ENCODE measurements at regions not wholly inside any gene's neighbourhood (a gene's known extent, or its start where the extent isn't known, plus 50 kb on each side); places are given as distances from the start of the nearest gene placed in this dataset.

DNA sequence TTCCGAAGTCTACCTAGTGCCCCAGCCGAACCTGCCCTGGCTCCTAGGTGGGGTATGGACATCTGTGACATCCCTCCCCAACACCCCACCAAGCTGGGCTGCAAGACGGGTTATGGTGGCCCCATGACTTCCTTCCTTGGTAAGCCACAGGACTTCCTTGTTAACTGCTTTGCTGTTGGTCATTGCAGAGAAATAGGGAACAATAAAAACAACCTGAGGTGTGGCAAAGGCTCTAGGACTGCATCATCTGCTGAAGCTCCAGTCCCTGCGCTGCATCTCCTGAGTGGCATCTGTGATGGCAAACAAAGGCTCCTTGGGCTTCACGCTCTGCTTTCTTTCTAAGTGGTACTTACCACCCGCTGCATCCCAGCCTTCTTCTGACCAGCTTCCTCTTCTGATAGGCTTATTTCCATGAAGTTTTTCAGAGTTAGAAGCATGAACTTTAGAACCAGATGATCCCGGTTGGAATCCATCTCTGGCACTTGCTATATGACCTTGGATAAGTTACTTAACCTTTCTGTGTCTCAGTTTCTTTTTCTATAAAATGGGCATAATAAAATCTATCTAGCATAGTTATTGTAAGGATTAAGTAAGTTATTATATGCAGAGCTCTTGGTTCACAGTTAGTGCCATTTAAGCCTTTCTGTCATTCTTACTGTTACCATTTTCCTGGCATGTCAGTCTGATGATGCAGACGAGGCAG is 216.8 kb downstream of the RPS24 start:
- no peak overlapping the region for H3K27ac ChIP-seq (ENCODE audit: low read depth, low read length)
- no peak overlapping the region for H3K4me3 ChIP-seq (ENCODE audit: low read depth in 1 of 2, low read length in 2 of 2)
- H3K9me3 ChIP-seq (ENCODE audit: control insufficient read depth in 1 of 2, low read length in 2 of 2), result no peaks in the 10 kb centered on the region
- no peaks in the 10 kb centered on the region for H3K36me3 ChIP-seq (ENCODE audit: control insufficient read depth in 1 of 2, insufficient read depth in 2 of 2, low read length in 2 of 2)
- H3K4me1 ChIP-seq (ENCODE audit: control insufficient read depth in 1 of 2, insufficient read depth in 2 of 2, low read length in 2 of 2), result peaks cover 0 to 5% of the 10 kb centered on the region in 2 donors
- no peaks in the 10 kb centered on the region for H3K27me3 ChIP-seq (ENCODE audit: control insufficient read depth in 1 of 2, insufficient read depth in 2 of 2, low read length in 2 of 2)
- no peak overlapping the region for H3K9ac ChIP-seq (ENCODE audit: low read depth in 1 of 2, low read length in 2 of 2)

DNA sequence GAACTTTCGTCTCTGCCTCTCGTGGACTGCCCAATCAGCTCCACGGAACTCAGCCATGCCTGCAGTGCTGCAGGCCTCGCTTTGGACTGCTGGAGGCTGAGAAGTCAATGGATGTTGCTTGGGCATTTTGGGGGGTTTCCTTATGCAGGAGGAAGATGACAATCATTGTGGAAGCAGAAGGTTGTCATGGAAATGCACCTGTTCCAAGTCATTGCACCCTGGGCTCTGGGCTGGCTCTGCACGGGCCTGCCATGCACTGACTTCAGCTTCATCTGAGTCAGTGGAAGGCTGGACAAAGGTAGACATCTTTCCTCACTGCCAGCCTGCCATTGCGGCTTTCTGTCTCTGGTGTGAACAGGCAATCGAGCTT is 217.3 kb downstream of the RPS24 start:
- Histone ChIP-seq H3K4me1 (ENCODE audit: control insufficient read depth in 1 of 2, insufficient read depth in 2 of 2, low read length in 2 of 2) (peaks cover 0 to 5% of the 10 kb centered on the region in 2 donors), H3K27ac (ENCODE audit: low read depth, low read length) (no peak overlapping the region), H3K4me3 (ENCODE audit: low read depth in 1 of 2, low read length in 2 of 2) (no peak overlapping the region)

DNA sequence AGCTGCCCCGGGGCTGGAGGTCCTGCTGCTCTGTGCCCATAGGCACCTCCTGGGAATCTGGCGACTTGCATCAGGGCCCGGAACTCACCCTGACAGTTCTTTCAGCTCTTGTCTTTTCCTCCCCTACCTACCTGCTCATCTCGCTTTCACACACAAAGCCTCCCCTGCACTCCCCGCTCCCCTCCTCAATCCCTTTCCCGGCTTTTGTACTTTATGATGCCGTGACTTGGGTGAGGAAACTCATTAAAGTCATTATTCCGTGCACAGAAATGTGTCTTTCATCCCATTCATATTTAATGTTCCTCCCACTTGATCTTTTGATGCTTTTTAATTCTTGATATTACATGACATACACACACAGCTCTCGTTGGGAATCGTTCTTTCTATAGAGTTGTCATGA is 218.6 kb downstream of the RPS24 start:
- no peaks in the 10 kb centered on the region for H3K36me3 ChIP-seq (ENCODE audit: control insufficient read depth in 1 of 2, insufficient read depth in 2 of 2, low read length in 2 of 2)
- no peak overlapping the region for H3K27ac ChIP-seq (ENCODE audit: low read depth, low read length)
- H3K4me1 ChIP-seq (ENCODE audit: control insufficient read depth in 1 of 2, insufficient read depth in 2 of 2, low read length in 2 of 2), result peaks cover 0 to 5% of the 10 kb centered on the region in 2 donors
- no peaks in the 10 kb centered on the region for H3K9me3 ChIP-seq (ENCODE audit: control insufficient read depth in 1 of 2, low read length in 2 of 2)
- H3K27me3 ChIP-seq (ENCODE audit: control insufficient read depth in 1 of 2, insufficient read depth in 2 of 2, low read length in 2 of 2), result no peaks in the 10 kb centered on the region
- H3K9ac ChIP-seq (ENCODE audit: low read depth in 1 of 2, low read length in 2 of 2), result no peak overlapping the region
- no peak overlapping the region for H3K4me3 ChIP-seq (ENCODE audit: low read depth in 1 of 2, low read length in 2 of 2)

More for the DNA sequence above, 217.3 kb downstream of the RPS24 start:
- Histone ChIP-seq H3K27me3 (ENCODE audit: control insufficient read depth in 1 of 2, insufficient read depth in 2 of 2, low read length in 2 of 2) (no peaks in the 10 kb centered on the region), H3K36me3 (ENCODE audit: control insufficient read depth in 1 of 2, insufficient read depth in 2 of 2, low read length in 2 of 2) (no peaks in the 10 kb centered on the region), H3K9ac (ENCODE audit: low read depth in 1 of 2, low read length in 2 of 2) (no peak overlapping the region), H3K9me3 (ENCODE audit: control insufficient read depth in 1 of 2, low read length in 2 of 2) (no peaks in the 10 kb centered on the region)

DNA sequence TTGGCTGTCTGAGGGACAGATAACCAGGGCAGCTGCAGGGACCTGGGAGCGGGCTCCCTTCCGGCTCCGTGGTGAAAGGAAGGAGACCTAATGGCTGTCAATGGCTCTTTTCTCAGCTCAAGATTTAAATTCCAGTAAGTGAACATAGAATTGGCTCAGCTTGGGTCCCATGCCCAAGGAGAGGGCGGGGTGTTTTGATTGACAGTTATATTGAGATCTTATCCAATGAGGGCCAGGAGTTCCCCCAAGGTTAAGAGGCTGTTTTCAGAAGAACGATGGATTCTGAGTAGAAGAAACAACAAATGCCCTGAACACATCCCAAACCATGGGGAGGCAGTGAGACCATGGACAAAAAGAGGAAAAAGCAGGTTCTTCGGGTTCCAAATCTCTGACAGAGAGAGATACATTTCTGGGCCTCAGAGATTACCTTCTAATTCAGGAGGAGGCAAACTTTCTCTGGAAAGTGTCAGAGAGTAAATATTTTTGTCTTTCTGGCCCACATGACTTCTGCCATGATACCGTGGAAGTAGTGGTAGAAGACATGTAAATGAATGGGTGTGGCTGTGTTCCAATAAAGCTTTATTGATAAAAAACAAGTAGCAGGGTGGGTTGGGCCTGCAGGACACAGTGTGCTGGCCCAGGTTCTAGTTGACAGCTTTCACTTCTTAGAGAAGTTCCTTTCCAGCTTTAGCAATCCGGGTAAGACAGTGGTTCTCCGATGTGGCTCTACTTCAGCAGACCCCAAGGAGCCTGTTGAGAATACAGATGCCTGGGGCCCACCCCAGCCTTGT is 219.6 kb downstream of the RPS24 start:
- Histone ChIP-seq H3K9me3 (ENCODE audit: control insufficient read depth in 1 of 2, low read length in 2 of 2) (no peaks in the 10 kb centered on the region), H3K9ac (ENCODE audit: low read depth in 1 of 2, low read length in 2 of 2) (no peak overlapping the region), H3K27me3 (ENCODE audit: control insufficient read depth in 1 of 2, insufficient read depth in 2 of 2, low read length in 2 of 2) (no peaks in the 10 kb centered on the region), H3K4me1 (ENCODE audit: control insufficient read depth in 1 of 2, insufficient read depth in 2 of 2, low read length in 2 of 2) (peaks cover 0 to 4% of the 10 kb centered on the region in 2 donors), H3K36me3 (ENCODE audit: control insufficient read depth in 1 of 2, insufficient read depth in 2 of 2, low read length in 2 of 2) (no peaks in the 10 kb centered on the region), H3K27ac (ENCODE audit: low read depth, low read length) (no peak overlapping the region), H3K4me3 (ENCODE audit: low read depth in 1 of 2, low read length in 2 of 2) (no peak overlapping the region)

DNA sequence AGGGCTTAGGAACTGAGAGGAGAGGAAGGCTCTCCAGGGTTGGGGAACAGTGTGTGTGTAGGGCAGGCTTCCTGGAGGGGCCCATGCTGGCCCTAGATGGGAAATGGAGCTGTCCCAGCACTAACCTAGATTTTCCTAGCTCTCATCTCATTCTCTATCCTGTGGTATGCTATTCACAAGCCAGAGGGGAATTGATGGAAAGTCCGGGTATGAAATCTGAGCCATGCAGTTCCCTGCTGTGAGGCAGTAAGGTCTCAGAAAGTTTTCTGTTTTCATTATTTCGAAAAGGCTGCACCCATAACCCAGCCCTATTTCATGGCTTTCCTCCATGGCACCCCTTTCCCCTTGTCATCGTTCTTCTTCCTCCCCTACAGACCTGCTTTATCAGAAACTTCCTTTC is 220.3 kb downstream of the RPS24 start:
- Histone ChIP-seq H3K9me3 (ENCODE audit: control insufficient read depth in 1 of 2, low read length in 2 of 2) (no peaks in the 10 kb centered on the region), H3K4me3 (ENCODE audit: low read depth in 1 of 2, low read length in 2 of 2) (no peak overlapping the region), H3K27ac (ENCODE audit: low read depth, low read length) (no peak overlapping the region), H3K9ac (ENCODE audit: low read depth in 1 of 2, low read length in 2 of 2) (no peak overlapping the region), H3K36me3 (ENCODE audit: control insufficient read depth in 1 of 2, insufficient read depth in 2 of 2, low read length in 2 of 2) (no peaks in the 10 kb centered on the region), H3K4me1 (ENCODE audit: control insufficient read depth in 1 of 2, insufficient read depth in 2 of 2, low read length in 2 of 2) (no peaks in the 10 kb centered on the region), H3K27me3 (ENCODE audit: control insufficient read depth in 1 of 2, insufficient read depth in 2 of 2, low read length in 2 of 2) (no peaks in the 10 kb centered on the region)

DNA sequence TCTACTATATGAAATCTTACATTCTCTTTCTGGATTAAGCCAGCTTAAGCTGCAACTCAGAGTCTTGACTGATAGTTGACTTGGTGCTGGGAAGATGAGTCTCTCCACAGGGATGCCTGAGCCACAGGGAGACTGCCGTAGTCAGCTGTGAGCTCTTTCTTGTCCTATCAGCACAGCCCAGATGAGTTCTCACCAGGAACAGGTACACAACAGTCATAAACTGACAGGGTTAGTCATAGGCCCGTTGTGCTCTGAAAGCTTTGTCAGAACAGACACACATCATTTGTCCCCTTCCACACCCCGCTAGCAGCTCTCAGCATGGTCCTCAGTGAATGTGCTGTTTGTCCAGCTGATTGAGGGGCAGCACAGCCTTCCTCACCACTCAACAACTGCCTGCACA is 221.6 kb downstream of the RPS24 start:
- H3K27me3 ChIP-seq (ENCODE audit: control insufficient read depth in 1 of 2, insufficient read depth in 2 of 2, low read length in 2 of 2), result no peaks in the 10 kb centered on the region
- no peaks in the 10 kb centered on the region for H3K36me3 ChIP-seq (ENCODE audit: control insufficient read depth in 1 of 2, insufficient read depth in 2 of 2, low read length in 2 of 2)
- H3K27ac ChIP-seq (ENCODE audit: low read depth, low read length), result no peak overlapping the region
- no peak overlapping the region for H3K9ac ChIP-seq (ENCODE audit: low read depth in 1 of 2, low read length in 2 of 2)
- H3K9me3 ChIP-seq (ENCODE audit: control insufficient read depth in 1 of 2, low read length in 2 of 2), result no peaks in the 10 kb centered on the region
- H3K4me1 ChIP-seq (ENCODE audit: control insufficient read depth in 1 of 2, insufficient read depth in 2 of 2, low read length in 2 of 2), result no peaks in the 10 kb centered on the region
- no peak overlapping the region for H3K4me3 ChIP-seq (ENCODE audit: low read depth in 1 of 2, low read length in 2 of 2)

DNA sequence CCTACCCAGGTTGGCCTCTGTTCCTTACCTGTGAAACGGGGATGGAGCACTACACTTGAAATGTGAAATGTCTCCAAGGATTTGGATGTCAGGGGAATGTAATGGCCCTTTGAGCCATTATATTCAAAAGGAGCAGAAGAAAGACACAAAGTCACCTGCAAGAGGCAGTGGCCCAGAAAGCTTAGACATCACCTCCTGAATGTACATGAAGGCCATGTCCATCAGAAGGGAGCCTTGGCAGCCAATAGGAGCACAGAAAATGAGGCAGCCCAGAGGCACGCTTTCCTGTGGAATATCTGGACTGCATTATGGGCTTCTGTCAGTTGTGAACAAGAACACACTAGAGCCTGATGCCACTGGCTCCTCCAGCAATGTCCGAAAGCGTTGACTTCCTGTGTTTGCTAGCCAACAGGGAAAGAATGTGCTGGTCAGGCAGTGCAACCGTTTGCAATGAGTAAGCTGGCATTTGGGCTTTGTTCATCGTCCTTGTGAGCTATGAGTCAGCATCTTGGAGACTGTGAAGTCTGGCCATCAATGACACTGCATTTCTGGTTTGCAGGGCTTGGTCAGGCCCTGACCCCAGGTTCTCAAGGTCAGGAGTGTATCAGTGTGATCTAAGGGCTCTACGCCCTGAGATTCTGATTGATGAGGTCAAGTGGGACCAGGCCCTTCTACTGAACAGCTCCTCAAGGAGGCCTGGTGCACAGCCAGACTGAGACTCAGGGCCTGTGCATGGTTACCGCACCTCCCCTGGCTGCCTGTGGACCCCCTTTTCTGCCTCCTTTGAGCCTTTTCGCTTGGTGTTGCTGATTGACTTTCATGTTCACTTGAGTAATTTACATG is 222.4 kb downstream of the RPS24 start:
- H3K9ac ChIP-seq (ENCODE audit: low read depth in 1 of 2, low read length in 2 of 2), result no peak overlapping the region
- H3K27me3 ChIP-seq (ENCODE audit: control insufficient read depth in 1 of 2, insufficient read depth in 2 of 2, low read length in 2 of 2), result no peaks in the 10 kb centered on the region
- H3K27ac ChIP-seq (ENCODE audit: low read depth, low read length), result no peak overlapping the region
- H3K9me3 ChIP-seq (ENCODE audit: control insufficient read depth in 1 of 2, low read length in 2 of 2), result no peaks in the 10 kb centered on the region
- no peak overlapping the region for H3K4me3 ChIP-seq (ENCODE audit: low read depth in 1 of 2, low read length in 2 of 2)
- no peaks in the 10 kb centered on the region for H3K36me3 ChIP-seq (ENCODE audit: control insufficient read depth in 1 of 2, insufficient read depth in 2 of 2, low read length in 2 of 2)
- no peaks in the 10 kb centered on the region for H3K4me1 ChIP-seq (ENCODE audit: control insufficient read depth in 1 of 2, insufficient read depth in 2 of 2, low read length in 2 of 2)

DNA sequence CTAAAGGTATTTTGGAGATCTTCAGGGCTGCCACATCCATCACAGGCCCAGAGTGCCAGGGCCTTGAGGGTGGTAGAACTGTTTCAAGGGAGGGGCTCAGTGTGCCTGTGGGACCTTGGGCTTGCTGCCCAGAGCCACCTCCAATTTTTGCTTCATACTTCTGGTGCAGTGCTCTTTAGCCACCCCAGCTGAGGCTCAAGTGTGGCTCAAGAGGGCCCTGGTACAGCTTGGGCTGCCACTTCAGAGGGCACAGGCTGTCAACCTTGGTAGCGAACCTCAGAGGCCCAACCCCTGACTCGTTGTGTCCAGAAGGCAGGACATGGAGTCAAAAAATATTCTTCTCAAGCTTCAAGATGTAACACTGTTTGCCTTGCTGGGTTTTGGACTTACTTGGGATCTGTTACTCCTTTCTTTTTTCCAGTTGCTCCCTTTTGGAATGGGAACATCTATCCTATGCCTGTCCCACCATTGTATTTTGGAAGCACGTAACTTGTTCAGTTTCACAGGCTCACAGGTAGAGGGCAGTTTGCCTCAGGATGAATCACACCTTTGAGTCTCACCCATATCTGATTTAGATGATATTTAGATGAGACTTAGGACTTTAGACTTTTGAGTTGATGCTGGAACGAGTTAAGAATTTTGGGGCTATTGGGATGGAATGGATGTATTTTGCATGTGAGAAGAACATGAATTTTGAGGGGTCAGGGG is 224.8 kb downstream of the RPS24 start:
- Histone ChIP-seq H3K4me1 (ENCODE audit: control insufficient read depth in 1 of 2, insufficient read depth in 2 of 2, low read length in 2 of 2) (no peaks in the 10 kb centered on the region), H3K27ac (ENCODE audit: low read depth, low read length) (no peak overlapping the region), H3K27me3 (ENCODE audit: control insufficient read depth in 1 of 2, insufficient read depth in 2 of 2, low read length in 2 of 2) (no peaks in the 10 kb centered on the region), H3K36me3 (ENCODE audit: control insufficient read depth in 1 of 2, insufficient read depth in 2 of 2, low read length in 2 of 2) (no peaks in the 10 kb centered on the region), H3K9me3 (ENCODE audit: control insufficient read depth in 1 of 2, low read length in 2 of 2) (no peaks in the 10 kb centered on the region), H3K9ac (ENCODE audit: low read depth in 1 of 2, low read length in 2 of 2) (no peak overlapping the region), H3K4me3 (ENCODE audit: low read depth in 1 of 2, low read length in 2 of 2) (no peak overlapping the region)

DNA sequence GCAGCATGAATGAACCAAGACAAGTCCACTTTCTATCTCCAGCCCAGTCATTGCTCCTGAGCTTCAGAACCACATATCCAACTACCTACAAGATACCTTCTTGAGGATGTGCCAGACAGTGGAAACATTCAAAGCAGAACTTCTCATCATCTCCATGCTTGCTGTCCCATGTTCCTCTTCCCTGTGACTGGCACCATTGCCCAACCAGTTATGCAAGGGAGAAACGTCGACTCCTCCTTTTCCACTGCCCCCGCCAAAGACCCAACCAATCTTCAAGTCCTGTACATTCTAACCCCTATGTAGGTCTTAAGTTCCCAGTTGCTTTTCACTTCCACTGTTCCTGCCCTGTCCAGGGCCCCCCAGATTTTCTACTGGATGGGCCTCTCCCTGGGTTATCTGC is 225.7 kb downstream of the RPS24 start:
- Histone ChIP-seq H3K9me3 (ENCODE audit: control insufficient read depth in 1 of 2, low read length in 2 of 2) (no peaks in the 10 kb centered on the region), H3K9ac (ENCODE audit: low read depth in 1 of 2, low read length in 2 of 2) (no peak overlapping the region), H3K4me1 (ENCODE audit: control insufficient read depth in 1 of 2, insufficient read depth in 2 of 2, low read length in 2 of 2) (no peaks in the 10 kb centered on the region), H3K36me3 (ENCODE audit: control insufficient read depth in 1 of 2, insufficient read depth in 2 of 2, low read length in 2 of 2) (no peaks in the 10 kb centered on the region), H3K4me3 (ENCODE audit: low read depth in 1 of 2, low read length in 2 of 2) (no peak overlapping the region), H3K27me3 (ENCODE audit: control insufficient read depth in 1 of 2, insufficient read depth in 2 of 2, low read length in 2 of 2) (no peaks in the 10 kb centered on the region), H3K27ac (ENCODE audit: low read depth, low read length) (no peak overlapping the region)
